ENCODE measurements at regions not wholly inside any gene's neighbourhood (a gene's known extent, or its start where the extent isn't known, plus 50 kb on each side); places are given as distances from the start of the nearest gene placed in this dataset.
A peak's percentile ranks its signal among the peaks of the same experiment; 100 is the strongest.

DNA sequence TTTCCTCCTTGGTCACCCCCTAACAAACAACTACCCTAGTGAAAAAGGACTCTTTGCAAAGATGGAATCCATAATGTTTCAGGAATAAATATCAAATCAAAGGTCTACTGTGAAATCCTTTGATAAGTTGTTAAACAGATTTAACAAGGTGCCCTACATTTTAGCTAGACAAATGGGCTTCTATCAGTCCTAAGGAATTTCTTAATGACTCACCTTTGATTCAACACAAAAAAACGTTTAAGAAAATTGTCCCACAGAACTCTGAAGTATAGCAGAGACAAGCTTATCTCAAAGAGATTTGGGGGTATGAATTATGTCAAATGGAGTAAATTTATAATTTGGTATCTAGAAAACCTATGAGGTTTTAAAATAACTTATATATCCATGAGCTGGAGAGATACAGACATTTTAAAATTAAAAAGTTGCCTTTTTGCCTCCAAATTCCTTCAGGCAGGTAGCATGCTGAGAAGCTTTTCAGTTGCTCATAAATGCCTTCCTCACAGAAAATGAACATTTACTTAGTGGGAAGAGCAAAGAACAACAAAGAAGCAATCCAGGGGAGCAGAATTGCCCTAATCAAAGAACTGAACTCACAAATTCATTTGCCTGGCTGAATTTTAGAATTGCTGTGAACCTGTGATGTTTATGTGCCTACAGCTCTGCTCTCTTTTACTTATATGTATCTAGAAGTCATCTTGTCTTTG, 649.3 kb downstream of the STPG2 start:
- Histone ChIP-seq H3K79me1 (ENCODE audit: low read depth, low read length) (no peaks in the 10 kb centered on the region), H3K4ac (ENCODE audit: low read length) (no peak overlapping the region), H2BK15ac (ENCODE audit: low read length) (no peak overlapping the region), H2BK12ac (ENCODE audit: low read length) (no peak overlapping the region), H3K27ac (replicated peaks; ENCODE audit: low read length) (no peak overlapping the region), H4K8ac (ENCODE audit: low read depth, low read length) (no peak overlapping the region), H3K23ac (ENCODE audit: low read depth, low read length, poor library complexity) (no peak overlapping the region), H2AFZ (ENCODE audit: low read length) (peak overlapping the region; percentile 59), H2BK5ac (ENCODE audit: low read length) (no peak overlapping the region), H3K4me2 (ENCODE audit: insufficient read depth, low read length, poor library complexity, severe bottlenecking) (no peak overlapping the region), H3K27me3 (ENCODE audit: control insufficient read depth in 3 of 3, insufficient read depth in 3 of 3, low read depth in 1 of 3, low read length in 3 of 3) (no peaks in the 10 kb centered on the region), H3K18ac (ENCODE audit: low read length) (no peak overlapping the region), H3K4me3 (ENCODE audit: low read length in 2 of 2) (no peak overlapping the region), H4K91ac (ENCODE audit: low read depth, low read length, poor library complexity) (no peak overlapping the region), H2BK120ac (ENCODE audit: low read depth, low read length) (no peak overlapping the region), H3K36me3 (replicated peaks in 1 of 2; ENCODE audit: control insufficient read depth in 2 of 2, insufficient read depth in 2 of 2, low read length in 2 of 2) (no peaks in the 10 kb centered on the region), H3K9ac (ENCODE audit: low read depth, low read length, poor library complexity) (no peak overlapping the region), H3K14ac (ENCODE audit: low read length) (no peak overlapping the region), H3K4me1 (ENCODE audit: control insufficient read depth in 2 of 2, insufficient read depth in 1 of 2, low read depth in 1 of 2, low read length in 2 of 2) (peaks cover 3 to 31% of the 10 kb centered on the region in 2 donors), H2AK5ac (ENCODE audit: low read depth, low read length) (no peak overlapping the region), H3K9me3 (replicated peaks in 1 of 2; ENCODE audit: control insufficient read depth in 2 of 2, insufficient read depth in 1 of 2, low read depth in 1 of 2, low read length in 2 of 2) (peaks cover 0 to 3% of the 10 kb centered on the region in 2 donors)
- no CpG with 5 or more reads among the region's 1 CpG for WGBS, 2 donors (ENCODE audit: extremely low coverage in 2 of 2, insufficient read length in 2 of 2, insufficient replicate concordance in 1 of 2)
- DNase-seq (ENCODE audit: low spot score): no peak

DNA sequence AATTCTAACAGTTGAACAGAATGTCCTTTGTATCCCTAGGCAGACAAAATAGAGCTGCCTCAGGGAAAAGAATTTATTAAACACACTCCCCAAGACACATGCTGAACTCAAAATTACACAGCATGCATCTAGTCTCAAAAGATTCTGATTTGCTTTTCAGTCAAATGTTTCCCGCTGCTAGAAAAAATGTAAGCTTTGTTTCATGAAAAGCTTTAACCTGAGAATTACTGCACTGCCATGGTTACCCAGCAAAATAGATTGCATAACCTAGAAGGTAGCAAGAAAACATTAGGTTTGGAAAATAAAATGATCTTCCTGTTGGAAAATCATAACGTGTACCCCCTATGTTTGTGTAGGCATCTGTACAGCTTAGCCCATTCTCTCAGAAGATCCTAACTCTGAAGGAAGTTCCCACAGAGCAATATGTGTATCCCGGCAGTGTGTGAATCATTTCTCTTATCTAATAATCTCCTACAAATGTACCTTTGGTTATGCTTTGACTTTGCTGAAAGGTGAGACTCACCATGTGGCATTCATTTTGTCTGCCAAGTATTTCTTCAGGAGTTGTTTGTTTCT, 646.9 kb downstream of the STPG2 start:
- no CpG with 5 or more reads among the region's 3 CpGs for WGBS, 2 donors (ENCODE audit: extremely low coverage in 2 of 2, insufficient read length in 2 of 2, insufficient replicate concordance in 1 of 2)
- H3K9ac ChIP-seq (ENCODE audit: low read depth, low read length, poor library complexity): no peak overlapping the region
- no peak overlapping the region for H3K27ac ChIP-seq (replicated peaks; ENCODE audit: low read length)
- no peaks in the 10 kb centered on the region for H3K27me3 ChIP-seq (ENCODE audit: control insufficient read depth in 3 of 3, insufficient read depth in 3 of 3, low read depth in 1 of 3, low read length in 3 of 3)
- H3K4me1 ChIP-seq (ENCODE audit: control insufficient read depth in 2 of 2, insufficient read depth in 1 of 2, low read depth in 1 of 2, low read length in 2 of 2): peaks cover 3 to 31% of the 10 kb centered on the region in 2 donors
- H4K91ac ChIP-seq (ENCODE audit: low read depth, low read length, poor library complexity): no peak overlapping the region
- no peak overlapping the region for H3K14ac ChIP-seq (ENCODE audit: low read length)
- H2AK5ac ChIP-seq (ENCODE audit: low read depth, low read length): no peak overlapping the region
- H2BK5ac ChIP-seq (ENCODE audit: low read length): no peak overlapping the region
- H3K4me3 ChIP-seq (ENCODE audit: low read length in 2 of 2): no peak overlapping the region
- H3K23ac ChIP-seq (ENCODE audit: low read depth, low read length, poor library complexity): no peak overlapping the region
- peak overlapping the region; percentile 59 for H2AFZ ChIP-seq (ENCODE audit: low read length)
- DNase-seq (ENCODE audit: low spot score): no peak
- H3K18ac ChIP-seq (ENCODE audit: low read length): no peak overlapping the region
- H3K79me1 ChIP-seq (ENCODE audit: low read depth, low read length): no peaks in the 10 kb centered on the region
- no peaks in the 10 kb centered on the region for H3K36me3 ChIP-seq (replicated peaks in 1 of 2; ENCODE audit: control insufficient read depth in 2 of 2, insufficient read depth in 2 of 2, low read length in 2 of 2)
- H2BK120ac ChIP-seq (ENCODE audit: low read depth, low read length): no peak overlapping the region
- H3K4ac ChIP-seq (ENCODE audit: low read length): no peak overlapping the region
- no peak overlapping the region for H4K8ac ChIP-seq (ENCODE audit: low read depth, low read length)
- H2BK15ac ChIP-seq (ENCODE audit: low read length): no peak overlapping the region
- no peak overlapping the region for H3K4me2 ChIP-seq (ENCODE audit: insufficient read depth, low read length, poor library complexity, severe bottlenecking)
- H3K9me3 ChIP-seq (replicated peaks in 1 of 2; ENCODE audit: control insufficient read depth in 2 of 2, insufficient read depth in 1 of 2, low read depth in 1 of 2, low read length in 2 of 2): peaks cover 0 to 2% of the 10 kb centered on the region in 2 donors
- H2BK12ac ChIP-seq (ENCODE audit: low read length): no peak overlapping the region

DNA sequence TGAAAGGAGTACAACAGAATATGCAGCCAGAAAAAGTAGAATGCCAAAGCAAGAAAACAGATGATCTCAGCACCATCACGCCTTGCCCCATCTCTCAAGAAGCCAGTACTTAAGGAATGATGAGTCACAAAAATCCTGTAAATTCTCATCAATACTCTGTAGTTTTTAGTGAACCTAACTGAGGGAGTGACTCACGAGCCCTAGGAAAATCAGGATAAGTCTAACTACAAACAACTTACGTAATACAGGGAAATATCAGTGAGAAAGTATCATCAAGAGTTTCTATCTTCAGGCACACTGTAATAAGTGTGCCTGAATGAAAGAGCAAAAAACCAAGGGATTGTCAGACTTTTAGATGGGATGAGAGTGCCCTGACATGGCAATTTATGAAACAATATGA, 644.4 kb downstream of the STPG2 start:
- H2AK5ac ChIP-seq (ENCODE audit: low read depth, low read length): no peak overlapping the region
- H4K91ac ChIP-seq (ENCODE audit: low read depth, low read length, poor library complexity): no peak overlapping the region
- no peak overlapping the region for H2BK15ac ChIP-seq (ENCODE audit: low read length)
- H3K9me3 ChIP-seq (replicated peaks in 1 of 2; ENCODE audit: control insufficient read depth in 2 of 2, insufficient read depth in 1 of 2, low read depth in 1 of 2, low read length in 2 of 2): peaks cover 0 to 2% of the 10 kb centered on the region in 2 donors
- no CpG with 5 or more reads among the region's 3 CpGs for WGBS, 2 donors (ENCODE audit: extremely low coverage in 2 of 2, insufficient read length in 2 of 2, insufficient replicate concordance in 1 of 2)
- H2AFZ ChIP-seq (ENCODE audit: low read length): peak overlapping the region; percentile 64
- no peak overlapping the region for H3K9ac ChIP-seq (ENCODE audit: low read depth, low read length, poor library complexity)
- H3K4me3 ChIP-seq (ENCODE audit: low read length in 2 of 2): no peak overlapping the region
- no peak overlapping the region for H3K4me2 ChIP-seq (ENCODE audit: insufficient read depth, low read length, poor library complexity, severe bottlenecking)
- H3K36me3 ChIP-seq (replicated peaks in 1 of 2; ENCODE audit: control insufficient read depth in 2 of 2, insufficient read depth in 2 of 2, low read length in 2 of 2): no peaks in the 10 kb centered on the region
- H3K79me1 ChIP-seq (ENCODE audit: low read depth, low read length): no peaks in the 10 kb centered on the region
- no peak overlapping the region for H2BK5ac ChIP-seq (ENCODE audit: low read length)
- H3K4ac ChIP-seq (ENCODE audit: low read length): no peak overlapping the region
- H3K4me1 ChIP-seq (ENCODE audit: control insufficient read depth in 2 of 2, insufficient read depth in 1 of 2, low read depth in 1 of 2, low read length in 2 of 2): peaks cover 3 to 31% of the 10 kb centered on the region in 2 donors
- H2BK120ac ChIP-seq (ENCODE audit: low read depth, low read length): no peak overlapping the region
- H4K8ac ChIP-seq (ENCODE audit: low read depth, low read length): no peak overlapping the region
- no peak overlapping the region for H2BK12ac ChIP-seq (ENCODE audit: low read length)
- DNase-seq (ENCODE audit: low spot score): no peak
- no peaks in the 10 kb centered on the region for H3K27me3 ChIP-seq (ENCODE audit: control insufficient read depth in 3 of 3, insufficient read depth in 3 of 3, low read depth in 1 of 3, low read length in 3 of 3)
- no peak overlapping the region for H3K18ac ChIP-seq (ENCODE audit: low read length)
- H3K14ac ChIP-seq (ENCODE audit: low read length): no peak overlapping the region
- H3K27ac ChIP-seq (replicated peaks; ENCODE audit: low read length): no peak overlapping the region
- no peak overlapping the region for H3K23ac ChIP-seq (ENCODE audit: low read depth, low read length, poor library complexity)

DNA sequence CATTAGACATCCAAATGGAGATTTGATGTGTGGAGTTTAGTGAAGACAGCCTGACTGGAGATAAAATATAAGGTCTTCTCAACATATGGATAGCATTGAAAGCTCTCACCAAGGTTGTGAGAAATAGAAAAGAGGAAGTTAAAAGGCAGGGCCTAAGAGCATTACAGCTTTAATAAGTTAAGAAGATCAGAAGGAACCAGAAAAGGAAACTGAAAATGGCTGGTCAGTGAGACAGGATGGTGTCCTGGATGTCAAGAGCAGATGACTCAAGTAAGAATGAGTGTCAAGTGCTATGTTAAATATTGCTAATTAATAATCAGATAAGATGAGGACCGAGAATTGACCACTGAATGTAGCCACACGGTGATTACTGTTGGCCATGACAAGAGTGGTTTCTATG, 642.9 kb downstream of the STPG2 start:
- no peak overlapping the region for H3K27ac ChIP-seq (replicated peaks; ENCODE audit: low read length)
- H2BK12ac ChIP-seq (ENCODE audit: low read length): no peak overlapping the region
- H2BK5ac ChIP-seq (ENCODE audit: low read length): no peak overlapping the region
- peaks cover 3 to 26% of the 10 kb centered on the region in 2 donors for H3K4me1 ChIP-seq (ENCODE audit: control insufficient read depth in 2 of 2, insufficient read depth in 1 of 2, low read depth in 1 of 2, low read length in 2 of 2)
- H4K8ac ChIP-seq (ENCODE audit: low read depth, low read length): no peak overlapping the region
- WGBS, 2 donors (ENCODE audit: extremely low coverage in 2 of 2, insufficient read length in 2 of 2, insufficient replicate concordance in 1 of 2): no CpG with 5 or more reads among the region's 2 CpGs
- H3K4ac ChIP-seq (ENCODE audit: low read length): no peak overlapping the region
- no peak for DNase-seq (ENCODE audit: low spot score)
- H3K14ac ChIP-seq (ENCODE audit: low read length): no peak overlapping the region
- no peak overlapping the region for H2AFZ ChIP-seq (ENCODE audit: low read length)
- H3K23ac ChIP-seq (ENCODE audit: low read depth, low read length, poor library complexity): no peak overlapping the region
- no peak overlapping the region for H2AK5ac ChIP-seq (ENCODE audit: low read depth, low read length)
- H3K4me2 ChIP-seq (ENCODE audit: insufficient read depth, low read length, poor library complexity, severe bottlenecking): no peak overlapping the region
- H3K18ac ChIP-seq (ENCODE audit: low read length): no peak overlapping the region
- no peak overlapping the region for H3K9ac ChIP-seq (ENCODE audit: low read depth, low read length, poor library complexity)
- H3K9me3 ChIP-seq (replicated peaks in 1 of 2; ENCODE audit: control insufficient read depth in 2 of 2, insufficient read depth in 1 of 2, low read depth in 1 of 2, low read length in 2 of 2): peaks cover 0 to 2% of the 10 kb centered on the region in 2 donors
- no peaks in the 10 kb centered on the region for H3K36me3 ChIP-seq (replicated peaks in 1 of 2; ENCODE audit: control insufficient read depth in 2 of 2, insufficient read depth in 2 of 2, low read length in 2 of 2)
- H3K27me3 ChIP-seq (ENCODE audit: control insufficient read depth in 3 of 3, insufficient read depth in 3 of 3, low read depth in 1 of 3, low read length in 3 of 3): no peaks in the 10 kb centered on the region
- no peak overlapping the region for H2BK120ac ChIP-seq (ENCODE audit: low read depth, low read length)
- no peaks in the 10 kb centered on the region for H3K79me1 ChIP-seq (ENCODE audit: low read depth, low read length)
- H4K91ac ChIP-seq (ENCODE audit: low read depth, low read length, poor library complexity): no peak overlapping the region
- no peak overlapping the region for H3K4me3 ChIP-seq (ENCODE audit: low read length in 2 of 2)
- H2BK15ac ChIP-seq (ENCODE audit: low read length): no peak overlapping the region
